Dermis blood vessel endothelial cell (primary cell): ENCODE measurements at regions not wholly inside any gene's neighbourhood (a gene's known extent, or its start where the extent isn't known, plus 50 kb on each side); places are given as distances from the start of the nearest gene placed in this dataset.
"Not testable (repeated sequence)": the region's sequence is repeated elsewhere in the genome, so short reads cannot be mapped to it uniquely, and the experiment has no call there.

Experiments
- DNase-seq: peaks from one replicate; pipeline ENCODE4 v3.0.0; 2010

GRCh38 chr18:46179306-46179705 lies 75.1 kb downstream of the HAUS1 start:
- no peak for DNase-seq

- no peak for DNase-seq
Observed at GRCh38 chr18:46182633-46183358, 78.6 kb downstream of the HAUS1 start.

GRCh38 chr18:46184296-46184695 lies 80.1 kb downstream of the HAUS1 start:
- not testable (repeated sequence) for DNase-seq

- no peak for DNase-seq
Observed at GRCh38 chr18:46184727-46185126, 80.5 kb downstream of the HAUS1 start.

- no peak for DNase-seq
Observed at GRCh38 chr18:46190667-46191066, 86.5 kb downstream of the HAUS1 start.

- DNase-seq = no peak
Observed at GRCh38 chr18:46196627-46197243, 92.5 kb downstream of the HAUS1 start.

- DNase-seq = peak; percentile 37
Observed at GRCh38 chr18:46199515-46200147, 95.4 kb downstream of the HAUS1 start.

- DNase-seq = not testable (repeated sequence)
Observed at GRCh38 chr18:46200178-46201055, 96.2 kb downstream of the HAUS1 start.

- no peak for DNase-seq
Observed at GRCh38 chr18:46204143-46204542, 100.0 kb downstream of the HAUS1 start.

GRCh38 chr18:46207985-46208384 lies 103.8 kb downstream of the HAUS1 start:
- no peak for DNase-seq

GRCh38 chr18:46209161-46209560 lies 105.0 kb downstream of the HAUS1 start:
- DNase-seq = no peak

- DNase-seq = peak; percentile 34
Observed at GRCh38 chr18:46211816-46212215, 107.6 kb downstream of the HAUS1 start.

- DNase-seq = no peak
Observed at GRCh38 chr18:46212398-46212797, 108.2 kb downstream of the HAUS1 start.

- peak; percentile 40 for DNase-seq
Observed at GRCh38 chr18:46213295-46213694, 109.1 kb downstream of the HAUS1 start.

GRCh38 chr18:46214435-46214834 lies 110.2 kb downstream of the HAUS1 start:
- no peak for DNase-seq

GRCh38 chr18:46215902-46216723 lies 111.9 kb downstream of the HAUS1 start:
- no peak for DNase-seq

GRCh38 chr18:46220116-46220515 lies 115.9 kb downstream of the HAUS1 start:
- no peak for DNase-seq

- DNase-seq = no peak
Observed at GRCh38 chr18:46222093-46222492, 117.9 kb downstream of the HAUS1 start.

- no peak for DNase-seq
Observed at GRCh38 chr18:46222710-46223360, 118.7 kb downstream of the HAUS1 start.

- peak; percentile 25 for DNase-seq
Observed at GRCh38 chr18:46224181-46224775, 120.1 kb downstream of the HAUS1 start.

GRCh38 chr18:46226461-46226860 lies 122.3 kb downstream of the HAUS1 start:
- DNase-seq = no peak
